HCT116 (cell line): ENCODE measurements at regions not wholly inside any gene's neighbourhood (a gene's known extent, or its start where the extent isn't known, plus 50 kb on each side); places are given as distances from the start of the nearest gene placed in this dataset.

ENCODE experiments used
- ATAC-seq: fragments of 200-7000 bp; cut with Tn5 transposase; 2 replicates; pipeline ENCODE4 v1.9.1; 2020; ENCODE audit warnings: mild to moderate bottlenecking, moderate library complexity
- BruUV-seq: library from RNA; stranded (reverse); fragments of 400-500 nt; replicated peaks from 2 replicates; lab custom pipeline; 2021; lab: Mats Ljungman, UMichigan
- CTCF ChIA-PET: fragments of 300-600 bp; sonication (Branson Sonifier 250); formaldehyde crosslinking; loops from one replicate; lab custom pipeline; 2021; ENCODE audit warnings: antibody characterized with exemption; lab: Charles Lee
- POLR2A ChIA-PET: fragments of 300-600, 350-600 bp; sonication (Branson Sonifier 250); formaldehyde crosslinking; loops from one replicate; lab custom pipeline; 2021; ENCODE audit warnings: antibody characterized with exemption; lab: Charles Lee
- RAD21 ChIA-PET, 2 experiments: fragments of 300-600 bp; sonication (Branson Sonifier 250); formaldehyde crosslinking; loops; one replicate each; lab custom pipeline; 2023; ENCODE audit warnings: low total read pairs in 2 of 2; ENCODE audit not compliant: uncharacterized antibody in 2 of 2, unreplicated experiment in 2 of 2, low non-redundant PET in 1 of 2; lab: Charles Lee
- DNase-seq: peaks from one replicate; pipeline ENCODE4 v3.0.0-alpha.2; 2010; ENCODE audit warnings: low read depth, low spot score
- H2AFZ ChIP-seq: fragments of 200-600 bp; shearing (Covaris generic), sonication (generic); 2 replicates; pipeline ENCODE4 v1.6.1; 2017; ENCODE audit warnings: low read depth, mixed run types, mixed read lengths, antibody characterized with exemption, low read length; ENCODE audit not compliant: poor library complexity, severe bottlenecking
- H3K27ac ChIP-seq: 2 replicates; pipeline ENCODE4 v1.5.1; 2012; ENCODE audit warnings: low read depth, low read length
- H3K27me3 ChIP-seq: fragments of 200-600 bp; sonication (generic); 2 replicates; pipeline ENCODE4 v1.6.1; 2016; ENCODE audit warnings: mixed run types, low read length, mixed read lengths; ENCODE audit not compliant: insufficient read depth
- H3K36me3 ChIP-seq, 2 experiments: fragments of 200-500 bp in 1 of 2; fragments of 200-600 bp in 1 of 2; sonication (Bioruptor generic) in 1 of 2; sonication (generic) in 1 of 2; 2 replicates each; pipeline versions ENCODE4 v1.5.1 to v1.6.1; 2014 to 2016; ENCODE audit warnings: low read length in 2 of 2, inconsistent platforms in 1 of 2, mixed read lengths in 1 of 2, mixed run types in 1 of 2; ENCODE audit not compliant: insufficient read depth in 2 of 2, control insufficient read depth in 1 of 2
- H3K4me1 ChIP-seq, 2 experiments: fragments of 200-600 bp in 1 of 2; sonication (generic) in 1 of 2; 2 replicates each; pipeline versions ENCODE4 v1.5.1 to v1.6.1; 2012 to 2017; ENCODE audit warnings: low read length in 2 of 2, inconsistent platforms in 1 of 2, mild to moderate bottlenecking in 1 of 2, mixed read lengths in 1 of 2, mixed run types in 1 of 2, moderate library complexity in 1 of 2; ENCODE audit not compliant: insufficient read depth in 2 of 2, control insufficient read depth in 1 of 2
- H3K4me2 ChIP-seq: fragments of 200-600 bp; sonication (generic); 2 replicates; pipeline ENCODE4 v1.6.1; 2017; ENCODE audit warnings: mixed run types, low read length, mixed read lengths
- H3K4me3 ChIP-seq, 2 experiments: fragments of 200-600 bp in 1 of 2; sonication (generic) in 1 of 2; replicated peaks in 1 of 2; 2 replicates each; pipeline ENCODE4 v1.5.1; 2011 to 2016; ENCODE audit warnings: low read length in 2 of 2, control low read depth in 1 of 2, low read depth in 1 of 2, mild to moderate bottlenecking in 1 of 2, mixed read lengths in 1 of 2, mixed run types in 1 of 2
- H3K79me2 ChIP-seq: fragments of 200-600 bp; sonication (generic); 2 replicates; pipeline ENCODE4 v1.6.1; 2017; ENCODE audit warnings: mild to moderate bottlenecking, mixed run types, low read length, moderate library complexity, mixed read lengths; ENCODE audit not compliant: insufficient read depth
- H3K9ac ChIP-seq: fragments of 200-600 bp; sonication (generic); 2 replicates; pipeline ENCODE4 v1.6.1; 2016; ENCODE audit warnings: low read length, mixed read lengths
- H3K9me2 ChIP-seq: fragments of 200-600 bp; sonication (generic), shearing (Covaris generic); 2 replicates; pipeline ENCODE4 v1.6.1; 2017; ENCODE audit warnings: mixed run types, mild to moderate bottlenecking, moderate library complexity; ENCODE audit not compliant: insufficient read depth
- H3K9me3 ChIP-seq, 2 experiments: fragments of 200-500 bp in 1 of 2; fragments of 200-600 bp in 1 of 2; sonication (Bioruptor generic) in 1 of 2; sonication (generic) in 1 of 2; 2 replicates each; pipeline ENCODE4 v1.6.1; 2014 to 2017; ENCODE audit warnings: low read length in 2 of 2, mixed read lengths in 2 of 2, inconsistent platforms in 1 of 2, low read depth in 1 of 2, mild to moderate bottlenecking in 1 of 2, mixed run types in 1 of 2, moderate library complexity in 1 of 2; ENCODE audit not compliant: control insufficient read depth in 1 of 2, insufficient read depth in 1 of 2
- H4K20me1 ChIP-seq: fragments of 200-600 bp; sonication (generic), shearing (Covaris generic); 2 replicates; pipeline ENCODE4 v1.6.1; 2017; ENCODE audit warnings: mixed run types, mild to moderate bottlenecking, moderate library complexity; ENCODE audit not compliant: insufficient read depth
- ATF3 ChIP-seq: IDR thresholded peaks from 2 replicates; pipeline ENCODE4 v1.6.1; 2012
- ELF1 ChIP-seq: IDR thresholded peaks from 2 replicates; pipeline ENCODE4 v1.6.1; 2012; ENCODE audit warnings: low read depth, borderline replicate concordance
- EZH2 ChIP-seq: fragments of 200-600 bp; sonication (generic); IDR thresholded peaks from 2 replicates; pipeline ENCODE4 v1.6.1; 2017; ENCODE audit warnings: antibody characterized with exemption, mixed run types
- SIN3A ChIP-seq: IDR thresholded peaks from 2 replicates; pipeline ENCODE4 v1.6.1; 2012; ENCODE audit warnings: low read depth
- SP1 ChIP-seq: IDR thresholded peaks from 2 replicates; pipeline ENCODE4 v1.6.1; 2012; ENCODE audit warnings: low read depth
- SRF ChIP-seq: IDR thresholded peaks from 2 replicates; pipeline ENCODE4 v1.6.1; 2012; ENCODE audit warnings: low read depth
- TCF7L2 ChIP-seq: IDR thresholded peaks from 2 replicates; pipeline ENCODE4 v1.7.0; 2011; ENCODE audit warnings: borderline replicate concordance, inconsistent platforms; ENCODE audit not compliant: insufficient read depth, insufficient read length; ENCODE audit errors: extremely low read depth
- YY1 ChIP-seq: IDR thresholded peaks from 2 replicates; pipeline ENCODE4 v1.6.1; 2011; ENCODE audit warnings: low read length, low read depth, moderate library complexity, mild to moderate bottlenecking; ENCODE audit not compliant: insufficient replicate concordance; ENCODE audit errors: extremely low read depth
- ZBTB33 ChIP-seq: IDR thresholded peaks from 2 replicates; pipeline ENCODE4 v1.6.1; 2011; ENCODE audit warnings: mild to moderate bottlenecking, low read length, moderate library complexity; ENCODE audit not compliant: insufficient replicate concordance; ENCODE audit errors: extremely low read depth
- intact Hi-C: fragments of 100-400 bp; cut with micrococcal nuclease; formaldehyde crosslinking; loops from 2 replicates; pipeline ENCODE4 v1.10.0; 2022

- no peaks in the 10 kb centered on the region for H3K36me3 ChIP-seq
- H3K4me3 ChIP-seq = no peak overlapping the region
- intact Hi-C loops = no loop called here
- ATAC-seq = no peak
- H3K4me2 ChIP-seq = no peak overlapping the region
- H3K27me3 ChIP-seq = no peaks in the 10 kb centered on the region; the same call in 1 of the 2 replicates
- H3K27ac ChIP-seq = no peak overlapping the region
- no peaks in the 10 kb centered on the region; a peak in 1 of 4 replicates for H3K4me1 ChIP-seq
- H2AFZ ChIP-seq = no peak overlapping the region
- CTCF ChIA-PET = no interaction called here
- H3K9me3 ChIP-seq = no peaks in the 10 kb centered on the region
- no peaks in the 10 kb centered on the region for H3K79me2 ChIP-seq
- no peak for DNase-seq
- H3K9me2 ChIP-seq = no peaks in the 10 kb centered on the region
- BruUV-seq = no TSS peak
- no peak overlapping the region for H3K9ac ChIP-seq
- no peaks in the 10 kb centered on the region for H4K20me1 ChIP-seq
- POLR2A ChIA-PET = no interaction called here
- RAD21 ChIA-PET = no interaction called here
- TF ChIP-seq YY1 = no peak
- no peak for TF ChIP-seq SIN3A
- no peak for TF ChIP-seq SP1
- TF ChIP-seq SRF = no peak
- no peak for TF ChIP-seq ELF1
- TF ChIP-seq EZH2 = no peak
- TF ChIP-seq ATF3 = no peak
- TF ChIP-seq ZBTB33 = no peak
- no peak for TF ChIP-seq TCF7L2
Observed at GRCh38 chr3:8283193-8283592, 218.4 kb upstream of the LMCD1 start.
